A673 (cell line): ENCODE measurements at regions not wholly inside any gene's neighbourhood (a gene's known extent, or its start where the extent isn't known, plus 50 kb on each side); places are given as distances from the start of the nearest gene placed in this dataset.

Experiments
- CTCF ChIP-seq: fragments of 300-800, 200-600 bp; sonication (generic); conservative IDR thresholded peaks from 2 replicates; pipeline ENCODE4 v1.5.1; 2017; ENCODE audit warnings: low read depth, mild to moderate bottlenecking, antibody characterized with exemption, low read length, moderate library complexity, mixed read lengths
- EZH2 ChIP-seq: fragments of 200-600 bp; sonication (generic); IDR thresholded peaks from 2 replicates; pipeline ENCODE4 v1.6.1; 2017; ENCODE audit warnings: borderline replicate concordance, low read depth, mild to moderate bottlenecking, mixed read lengths, antibody characterized with exemption, low read length; ENCODE audit not compliant: poor library complexity, severe bottlenecking

GRCh38 chr7:42534441-42534840 lies 297.4 kb upstream of the GLI3 start:
- TF ChIP-seq CTCF (no peak), EZH2 (no peak)
